HepG2 (cell line): ENCODE measurements at regions not wholly inside any gene's neighbourhood (a gene's known extent, or its start where the extent isn't known, plus 50 kb on each side); places are given as distances from the start of the nearest gene placed in this dataset.

Source experiments
- KLF15 ChIP-seq: sonication (generic); formaldehyde crosslinking; IDR thresholded peaks from 2 replicates; pipeline ENCODE4 v1.8.1; 2023; ENCODE audit warnings: borderline replicate concordance, mild to moderate bottlenecking, inconsistent platforms, missing genetic modification reagents, mixed read lengths
- MAFG ChIP-seq: sonication (generic); formaldehyde crosslinking; IDR thresholded peaks from 2 replicates; pipeline ENCODE4 v1.5.1; 2020; ENCODE audit warnings: mild to moderate bottlenecking, missing genetic modification reagents
- MAX ChIP-seq: IDR thresholded peaks from 2 replicates; pipeline ENCODE4 v1.6.1; 2012; ENCODE audit warnings: inconsistent platforms
- NFIB ChIP-seq: sonication (generic); formaldehyde crosslinking; IDR thresholded peaks from 2 replicates; pipeline ENCODE4 v1.9.0; 2021; ENCODE audit warnings: missing genetic modification reagents, mild to moderate bottlenecking, borderline replicate concordance
- SALL2 ChIP-seq: sonication (generic); formaldehyde crosslinking; IDR thresholded peaks from 2 replicates; pipeline ENCODE4 v1.8.1; 2023; ENCODE audit warnings: mild to moderate bottlenecking, missing genetic modification reagents, inconsistent platforms
- ZHX1 ChIP-seq: sonication (generic); formaldehyde crosslinking; IDR thresholded peaks from 2 replicates; pipeline ENCODE4 v1.8.1; 2022; ENCODE audit warnings: low read depth, mild to moderate bottlenecking, missing genetic modification reagents
- ZNF597 ChIP-seq: sonication (generic); formaldehyde crosslinking; IDR thresholded peaks from 2 replicates; pipeline ENCODE4 v1.5.0; 2020; ENCODE audit warnings: missing genetic modification reagents
- ZNF670 ChIP-seq: sonication (generic); formaldehyde crosslinking; IDR thresholded peaks from 2 replicates; pipeline ENCODE4 v1.8.0; 2022; ENCODE audit warnings: mild to moderate bottlenecking, missing genetic modification reagents, borderline replicate concordance
- ZZZ3 ChIP-seq: sonication (generic); formaldehyde crosslinking; IDR thresholded peaks from 2 replicates; pipeline ENCODE4 v1.4.0; 2020; ENCODE audit warnings: missing genetic modification reagents, mild to moderate bottlenecking, borderline replicate concordance

- no peak for TF ChIP-seq ZNF597 (CRISPR knock-in tag)
- no peak for TF ChIP-seq ZNF670 (CRISPR knock-in tag)
- no peak for TF ChIP-seq KLF15 (CRISPR knock-in tag)
- no peak for TF ChIP-seq NFIB
- TF ChIP-seq ZHX1 = no peak
- no peak for TF ChIP-seq MAX
- no peak for TF ChIP-seq MAFG
- TF ChIP-seq ZZZ3 (CRISPR knock-in tag) = no peak
- TF ChIP-seq SALL2 (CRISPR knock-in tag) = no peak
Observed at GRCh38 chr3:193997228-193998122, 138.5 kb upstream of the HES1 start (continued).
